ENCODE measurements at regions not wholly inside any gene's neighbourhood (a gene's known extent, or its start where the extent isn't known, plus 50 kb on each side); places are given as distances from the start of the nearest gene placed in this dataset.

GRCh38 chr15:56797720-56798275 lies 64.5 kb upstream of the ZNF280D start:
- no peak for TF ChIP-seq CTCF (IDR thresholded peaks at IDR 0.05)
- no peak for TF ChIP-seq EP300 (IDR thresholded peaks at IDR 0.05)
- no peak for TF ChIP-seq POLR2AphosphoS5 (IDR thresholded peaks at IDR 0.05)
- no peak for TF ChIP-seq POLR2A (IDR thresholded peaks at IDR 0.05; ENCODE audit: low read depth)

Data from esophagus muscularis mucosa (tissue), 4 donors.